ENCODE measurements at regions not wholly inside any gene's neighbourhood (a gene's known extent, or its start where the extent isn't known, plus 50 kb on each side); places are given as distances from the start of the nearest gene placed in this dataset.
"Not testable (repeated sequence)": the region's sequence is repeated elsewhere in the genome, so short reads cannot be mapped to it uniquely, and the experiment has no call there.

DNA sequence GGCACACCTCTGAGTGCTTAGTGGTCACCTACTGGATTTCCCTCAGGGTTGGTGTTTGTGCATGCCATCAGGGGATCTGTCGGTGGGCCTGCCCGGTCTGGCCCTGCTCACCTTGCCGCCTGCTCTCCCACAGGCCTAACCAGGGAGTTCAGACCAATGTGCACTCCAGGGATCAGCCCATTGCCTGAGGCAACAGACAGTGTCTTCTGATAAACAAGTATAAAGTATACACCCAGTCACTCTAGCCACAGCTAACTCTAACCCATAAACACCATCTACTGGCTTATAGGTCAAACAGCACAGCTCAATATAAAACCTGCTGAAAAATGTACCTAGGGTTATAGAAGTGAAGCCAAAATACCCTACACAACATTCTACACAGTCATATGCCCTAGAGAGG lies 1300.0 kb downstream of the PLA2G4A start:
- no peak for DNase-seq

DNA sequence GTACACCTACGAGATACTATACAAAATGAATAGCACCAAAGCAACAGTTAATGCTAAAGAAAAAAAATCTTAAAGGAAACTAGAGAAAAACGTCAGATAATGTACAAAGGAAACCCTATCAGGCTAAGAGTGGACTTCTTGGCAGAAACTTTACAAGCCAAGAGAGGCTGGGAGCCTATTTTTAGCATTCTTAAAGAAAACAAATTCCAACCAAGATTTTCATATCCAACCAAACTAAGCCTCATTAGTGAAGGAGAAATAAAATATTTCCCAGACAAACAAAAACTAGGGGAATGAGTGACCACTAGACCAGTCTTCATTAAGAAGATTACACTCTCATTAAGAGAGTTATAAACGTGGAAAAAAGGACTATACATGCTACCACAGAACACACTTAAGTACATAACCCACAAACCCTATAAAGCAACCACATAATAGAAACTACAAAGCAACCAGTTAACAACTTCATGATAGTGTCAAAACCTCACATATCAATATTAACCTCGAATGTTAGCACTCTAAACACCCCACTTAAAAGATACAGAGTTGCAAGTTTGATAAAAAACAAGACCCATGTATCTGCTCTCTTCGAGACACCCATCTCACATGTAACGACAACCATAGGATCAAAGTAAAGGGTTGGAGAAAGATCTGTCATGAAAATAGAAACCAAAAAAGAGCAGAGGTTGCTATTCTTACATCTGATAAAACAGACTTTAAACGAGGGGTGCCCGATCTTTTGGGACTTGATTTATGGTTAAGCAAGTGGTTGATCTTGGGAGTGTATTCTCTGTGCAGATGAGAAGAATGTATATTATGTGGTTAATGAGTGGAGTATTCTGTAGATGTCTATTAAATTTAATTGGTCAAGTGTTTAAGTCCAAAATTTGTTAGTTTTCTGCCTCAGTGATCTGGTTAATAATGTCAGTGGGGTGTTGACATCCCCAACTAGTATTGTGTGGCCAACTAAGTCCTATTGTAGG lies 1301.4 kb downstream of the PLA2G4A start:
- no peaks in the 10 kb centered on the region for H3K27me3 ChIP-seq
- no peaks in the 10 kb centered on the region for H3K36me3 ChIP-seq
- H3K4me3 ChIP-seq, result no peak overlapping the region
- H3K9me3 ChIP-seq, result no peaks in the 10 kb centered on the region; the same call in 1 of the 2 replicates
- DNase-seq, result no peak

More for the DNA sequence above, 1300.0 kb downstream of the PLA2G4A start:
- H3K9me3 ChIP-seq, result no peaks in the 10 kb centered on the region; the same call in 1 of the 2 replicates
- H3K27me3 ChIP-seq, result no peaks in the 10 kb centered on the region
- H3K36me3 ChIP-seq, result no peaks in the 10 kb centered on the region
- H3K4me3 ChIP-seq, result no peak overlapping the region

DNA sequence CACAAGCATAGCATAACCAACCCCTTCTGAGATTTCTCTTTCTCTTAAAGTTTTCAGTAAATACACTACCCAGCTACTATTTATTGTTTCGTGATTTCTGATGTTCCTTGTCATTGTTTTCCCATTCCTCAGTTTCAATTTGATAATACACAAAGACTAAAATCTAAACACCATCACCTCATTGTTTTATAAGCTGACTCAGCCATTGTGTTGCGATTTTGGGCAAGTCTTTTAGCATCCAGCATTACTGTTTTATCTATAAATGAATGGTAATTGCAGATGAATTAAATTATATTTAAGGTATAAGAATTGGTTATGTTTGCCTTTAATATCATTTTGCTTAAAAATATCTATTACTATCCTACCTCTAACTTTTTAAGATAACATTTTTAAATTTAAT lies 1308.5 kb downstream of the PLA2G4A start:
- no peaks in the 10 kb centered on the region for H3K27me3 ChIP-seq
- H3K4me3 ChIP-seq, result no peak overlapping the region
- no peaks in the 10 kb centered on the region for H3K36me3 ChIP-seq
- no peaks in the 10 kb centered on the region for H3K9me3 ChIP-seq
- DNase-seq, result no peak

DNA sequence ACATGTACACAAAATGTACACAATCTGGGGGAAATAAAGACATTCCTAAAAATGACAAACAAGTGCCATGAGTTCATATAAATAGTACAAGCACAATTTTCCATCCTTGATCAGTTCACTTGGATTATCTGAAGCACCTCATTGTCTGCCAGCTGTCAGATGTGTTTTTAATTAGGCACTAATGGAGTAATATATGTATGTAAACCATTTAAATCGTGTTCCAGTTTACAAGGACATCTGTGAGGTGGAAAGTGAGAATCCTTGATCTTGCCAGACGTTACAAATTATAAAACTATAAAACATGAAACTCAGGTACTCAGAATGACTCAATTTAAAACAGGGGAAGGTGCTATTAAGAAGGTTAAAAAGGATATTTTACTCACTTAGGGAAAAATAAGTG lies 1312.2 kb downstream of the PLA2G4A start:
- Histone ChIP-seq H3K9me3 (no peaks in the 10 kb centered on the region), H3K36me3 (no peaks in the 10 kb centered on the region), H3K27me3 (no peaks in the 10 kb centered on the region), H3K4me3 (no peak overlapping the region)
- no peak for DNase-seq

DNA sequence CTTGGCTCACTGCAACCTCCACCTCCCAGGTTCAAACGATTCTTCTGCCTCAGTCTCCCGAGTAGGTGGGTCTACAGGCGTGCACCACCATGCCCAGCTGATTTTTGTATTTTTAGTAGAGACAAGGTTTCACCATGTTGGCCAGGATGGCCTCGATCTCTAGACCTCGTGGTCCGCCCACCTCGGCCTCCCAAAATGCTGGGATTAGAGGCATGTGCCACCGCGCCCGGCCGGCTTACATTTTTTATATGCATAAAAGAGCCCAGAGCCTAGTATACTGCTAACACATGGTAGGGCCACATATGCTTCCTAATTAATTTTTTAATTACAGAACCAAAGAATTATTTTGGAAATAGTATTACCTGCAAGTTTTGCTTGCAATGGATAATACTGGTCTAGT lies 1325.4 kb downstream of the PLA2G4A start:
- no peak overlapping the region for H3K4me3 ChIP-seq
- no peak for DNase-seq
- no peaks in the 10 kb centered on the region for H3K9me3 ChIP-seq
- H3K36me3 ChIP-seq, result no peaks in the 10 kb centered on the region
- H3K27me3 ChIP-seq, result no peaks in the 10 kb centered on the region

DNA sequence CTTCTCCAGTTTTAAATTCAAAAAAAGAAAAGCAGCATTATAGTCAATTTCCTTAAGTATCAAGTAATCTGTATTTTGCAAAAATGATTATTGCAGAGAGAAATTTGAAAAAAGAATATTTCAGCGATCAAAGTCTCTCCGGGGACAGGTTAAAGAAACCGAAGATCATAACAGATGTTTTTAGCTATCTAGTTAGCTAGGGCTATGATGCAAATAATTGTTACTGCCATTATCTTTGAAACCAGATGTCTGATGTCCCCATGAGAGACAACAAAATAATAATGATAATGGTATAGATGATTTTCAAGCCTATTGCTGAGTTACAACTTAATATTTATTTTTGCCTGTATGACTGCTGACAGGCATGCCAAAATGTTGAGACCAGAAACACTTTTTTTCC lies 1326.0 kb downstream of the PLA2G4A start:
- no peak overlapping the region for H3K4me3 ChIP-seq
- no peaks in the 10 kb centered on the region for H3K27me3 ChIP-seq
- no peak for DNase-seq
- H3K36me3 ChIP-seq, result no peaks in the 10 kb centered on the region
- H3K9me3 ChIP-seq, result no peaks in the 10 kb centered on the region

DNA sequence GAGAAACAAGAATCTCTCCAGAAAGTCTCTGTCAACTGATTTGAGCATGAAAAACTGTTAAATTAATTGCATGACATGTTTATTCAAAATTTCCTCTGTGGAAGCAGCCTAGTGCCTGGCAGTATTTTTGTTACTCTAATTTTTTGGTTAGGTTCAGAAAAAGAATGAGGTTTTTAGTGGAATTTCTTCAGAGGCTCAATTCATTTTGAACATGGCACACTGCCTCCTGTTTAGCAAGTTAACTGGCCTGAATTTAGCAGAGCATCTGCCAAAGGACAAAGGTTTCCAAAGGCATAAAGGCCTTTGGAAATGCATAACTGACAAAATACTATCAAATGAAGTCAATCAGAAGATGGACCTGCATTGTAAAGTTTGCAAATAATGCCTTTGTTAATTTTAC lies 1326.5 kb downstream of the PLA2G4A start:
- no peaks in the 10 kb centered on the region for H3K27me3 ChIP-seq
- DNase-seq, result no peak
- H3K4me3 ChIP-seq, result no peak overlapping the region
- H3K9me3 ChIP-seq, result no peaks in the 10 kb centered on the region
- no peaks in the 10 kb centered on the region for H3K36me3 ChIP-seq

DNA sequence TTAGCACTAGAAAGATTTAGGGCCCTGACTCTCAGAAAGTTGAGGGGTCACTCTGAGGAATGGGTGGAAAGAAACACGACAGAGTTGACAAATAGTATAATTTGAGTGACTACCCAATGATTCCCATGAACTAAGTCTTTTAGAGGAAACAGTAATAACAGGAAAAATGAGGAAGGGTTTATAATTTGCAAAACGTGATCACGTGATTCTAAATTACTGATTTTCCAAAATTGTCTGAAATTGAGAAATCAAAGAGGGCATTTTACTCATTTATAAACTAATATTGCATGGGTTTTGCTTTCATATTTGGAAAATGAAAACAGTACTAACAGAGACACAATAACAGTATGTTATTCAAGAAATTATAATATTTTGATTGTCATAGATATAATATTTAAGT lies 1335.7 kb downstream of the PLA2G4A start:
- H3K9me3 ChIP-seq, result no peaks in the 10 kb centered on the region
- no peaks in the 10 kb centered on the region for H3K27me3 ChIP-seq
- DNase-seq, result no peak
- no peaks in the 10 kb centered on the region for H3K36me3 ChIP-seq
- no peak overlapping the region for H3K4me3 ChIP-seq

DNA sequence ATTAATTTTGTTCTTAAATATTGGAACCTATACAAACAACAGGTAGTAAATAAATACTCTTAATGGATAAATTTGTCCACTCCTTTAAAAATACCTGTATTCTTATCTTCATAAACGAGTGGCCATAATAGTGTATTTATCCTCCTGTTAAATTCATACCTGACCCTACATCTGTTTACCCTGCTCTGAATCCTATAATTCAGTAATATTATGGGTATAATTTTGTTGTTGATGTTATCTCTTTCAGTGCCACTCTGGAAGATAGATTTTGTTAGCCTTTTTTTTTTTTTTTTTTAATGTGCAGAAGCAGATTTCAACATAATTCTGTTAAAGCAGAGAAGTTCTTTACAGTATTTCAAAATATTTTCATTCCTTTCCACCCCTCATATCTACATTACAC lies 1337.9 kb downstream of the PLA2G4A start:
- H3K9me3 ChIP-seq, result no peaks in the 10 kb centered on the region
- DNase-seq, result no peak
- no peak overlapping the region for H3K4me3 ChIP-seq
- no peaks in the 10 kb centered on the region for H3K36me3 ChIP-seq
- H3K27me3 ChIP-seq, result no peaks in the 10 kb centered on the region

DNA sequence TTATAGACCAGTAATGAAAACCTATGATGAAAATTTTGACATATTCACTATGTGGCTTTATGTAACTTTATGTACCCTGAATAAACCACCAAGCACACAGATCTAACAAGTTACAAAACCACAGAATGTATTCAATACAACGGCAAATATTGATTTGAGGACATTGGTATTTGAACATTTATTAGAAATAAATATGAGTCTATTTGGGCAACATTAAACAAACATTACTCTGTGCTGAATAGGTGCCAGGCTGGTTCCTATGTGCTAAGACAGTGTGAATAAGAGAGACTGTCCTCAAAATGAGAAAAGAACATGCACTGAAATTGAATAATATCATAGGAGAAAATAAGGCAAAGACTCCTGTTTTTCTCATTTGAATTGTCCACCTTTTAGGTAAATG lies 1341.2 kb downstream of the PLA2G4A start:
- H3K9me3 ChIP-seq, result no peaks in the 10 kb centered on the region
- DNase-seq, result no peak
- H3K27me3 ChIP-seq, result no peaks in the 10 kb centered on the region
- no peak overlapping the region for H3K4me3 ChIP-seq
- H3K36me3 ChIP-seq, result no peaks in the 10 kb centered on the region

DNA sequence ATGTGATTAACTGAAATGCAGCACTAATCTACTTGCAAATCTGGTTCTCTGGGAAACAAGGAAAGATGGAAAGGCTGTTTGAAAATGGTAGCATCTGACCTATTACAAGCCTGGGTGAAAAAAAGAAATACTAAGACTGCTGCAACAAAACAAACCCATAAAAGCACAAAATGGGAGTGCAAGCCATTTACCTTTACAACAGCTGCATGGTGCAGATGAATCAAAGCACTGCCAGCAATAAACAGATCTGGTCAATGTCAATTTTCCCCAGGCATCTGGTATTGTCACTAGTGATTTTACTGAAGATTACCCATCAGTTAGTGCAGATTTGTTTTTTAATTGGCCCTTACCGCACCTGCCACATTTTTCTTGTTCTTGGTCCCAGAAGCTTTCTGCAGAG lies 1341.7 kb downstream of the PLA2G4A start:
- no peaks in the 10 kb centered on the region for H3K27me3 ChIP-seq
- no peak for DNase-seq

DNA sequence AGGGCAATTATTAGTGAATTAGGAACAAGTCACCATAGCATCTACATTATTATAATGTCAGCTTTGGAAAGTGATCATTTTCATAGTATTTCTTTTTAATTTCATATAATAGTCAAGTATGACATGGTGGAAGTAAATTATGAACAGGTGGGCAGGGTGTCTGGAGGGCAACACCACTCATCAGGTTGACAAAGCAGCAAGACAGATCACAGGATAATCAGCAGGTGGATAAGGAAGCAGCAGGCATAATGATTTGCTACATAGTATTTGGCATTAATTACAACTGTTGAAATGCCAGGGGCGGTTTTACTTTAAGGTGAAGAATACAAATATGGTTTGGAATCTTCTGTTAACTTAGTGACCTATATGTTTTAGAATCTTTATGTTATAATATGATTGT lies 1342.2 kb downstream of the PLA2G4A start:
- no peak for DNase-seq
- Histone ChIP-seq H3K27me3 (no peaks in the 10 kb centered on the region), H3K36me3 (no peaks in the 10 kb centered on the region), H3K4me3 (no peak overlapping the region), H3K9me3 (no peaks in the 10 kb centered on the region)

More for the DNA sequence above, 1341.7 kb downstream of the PLA2G4A start:
- no peak overlapping the region for H3K4me3 ChIP-seq
- no peaks in the 10 kb centered on the region for H3K9me3 ChIP-seq
- no peaks in the 10 kb centered on the region for H3K36me3 ChIP-seq

DNA sequence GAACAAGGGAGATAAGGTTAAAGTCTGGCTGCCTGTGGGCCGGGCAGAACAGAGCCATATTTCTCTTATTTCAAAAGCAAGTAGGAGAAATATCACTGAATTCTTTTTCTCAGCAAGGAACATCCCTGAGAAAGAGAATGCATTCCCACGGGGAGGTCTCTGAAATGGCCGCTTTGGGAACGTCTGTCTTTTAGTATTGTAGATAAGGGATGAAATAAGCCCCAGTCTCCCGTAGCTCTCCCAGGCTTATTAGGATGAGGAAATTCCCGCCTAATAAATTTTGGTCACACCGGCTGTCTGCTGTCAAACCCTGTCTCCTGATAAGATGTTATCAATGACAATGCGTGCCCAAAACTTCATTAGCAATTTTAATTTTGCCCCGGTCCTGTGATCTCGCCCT lies 1353.3 kb downstream of the PLA2G4A start:
- not testable (repeated sequence) for H3K27me3 ChIP-seq, H3K4me3 ChIP-seq, DNase-seq

DNA sequence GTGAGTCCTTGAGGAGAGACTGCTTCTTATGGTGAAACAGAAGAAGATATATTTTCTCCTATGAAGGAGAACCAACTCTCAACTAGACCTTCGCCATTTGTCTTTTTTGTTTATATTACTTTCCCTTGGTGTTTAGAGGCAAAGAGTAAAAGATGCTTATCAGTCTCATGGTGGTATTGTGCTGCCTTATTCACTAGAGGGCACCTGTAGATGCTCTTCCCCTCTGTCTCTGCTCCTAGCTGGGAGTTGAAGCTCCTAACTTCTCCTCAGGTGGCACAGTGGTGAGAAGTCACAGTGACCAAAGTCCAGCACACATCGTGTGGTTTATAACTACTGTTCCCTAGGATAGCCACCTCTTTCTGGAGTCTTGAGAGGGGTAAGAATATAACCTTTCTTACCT lies 1359.6 kb downstream of the PLA2G4A start:
- DNase-seq, result no peak
- no peaks in the 10 kb centered on the region for H3K27me3 ChIP-seq
- peaks cover 5% of the 10 kb centered on the region for H3K9me3 ChIP-seq
- H3K36me3 ChIP-seq, result no peaks in the 10 kb centered on the region
- no peak overlapping the region for H3K4me3 ChIP-seq

More for the DNA sequence above, 1353.3 kb downstream of the PLA2G4A start:
- H3K9me3 ChIP-seq, H3K36me3 ChIP-seq: not testable (repeated sequence)

DNA sequence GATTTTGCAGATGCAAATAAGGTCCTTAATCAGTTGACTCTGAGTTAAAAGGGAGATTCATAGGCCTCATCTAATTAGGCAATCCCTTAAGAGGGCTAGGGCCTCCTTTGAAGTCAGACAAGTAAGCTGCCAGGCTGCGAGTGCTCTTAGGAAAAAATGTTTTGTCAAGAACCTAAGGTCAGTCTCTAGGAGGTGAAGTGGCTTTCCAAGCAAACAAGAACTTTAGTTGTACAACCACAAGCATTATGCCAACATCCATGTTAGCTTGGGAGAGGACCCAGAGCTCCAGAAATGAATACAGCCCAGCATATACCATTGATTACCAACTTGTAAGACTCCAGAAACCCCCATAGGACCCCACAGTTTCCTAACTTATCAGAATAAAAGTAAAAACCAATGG lies 1366.2 kb downstream of the PLA2G4A start:
- Histone ChIP-seq H3K27me3 (no peaks in the 10 kb centered on the region), H3K36me3 (no peaks in the 10 kb centered on the region), H3K4me3 (no peak overlapping the region), H3K9me3 (peaks cover under 1% of the 10 kb centered on the region; the same call in 1 of the 2 replicates)
- no peak for DNase-seq

DNA sequence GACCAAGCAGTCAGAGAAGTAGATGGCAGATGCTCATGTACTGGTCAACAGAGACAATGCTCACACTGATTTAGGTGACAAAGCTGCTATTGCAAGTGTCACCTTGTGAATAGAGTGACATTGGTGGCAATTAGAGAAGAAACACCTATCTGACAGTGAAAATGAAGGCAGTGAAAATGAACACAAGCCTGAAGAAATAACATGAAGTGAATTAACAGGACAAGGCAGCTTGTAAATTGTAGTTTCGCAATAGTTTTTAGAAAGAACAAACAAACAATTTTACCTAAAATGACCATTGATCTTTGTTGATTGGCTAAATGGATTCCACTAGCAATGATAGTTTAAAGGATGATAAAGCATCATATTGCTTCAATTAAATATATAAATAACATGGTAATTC lies 1389.5 kb downstream of the PLA2G4A start:
- Histone ChIP-seq H3K27me3 (no peaks in the 10 kb centered on the region), H3K4me3 (no peak overlapping the region), H3K36me3 (no peaks in the 10 kb centered on the region), H3K9me3 (no peaks in the 10 kb centered on the region)
- DNase-seq, result no peak

DNA sequence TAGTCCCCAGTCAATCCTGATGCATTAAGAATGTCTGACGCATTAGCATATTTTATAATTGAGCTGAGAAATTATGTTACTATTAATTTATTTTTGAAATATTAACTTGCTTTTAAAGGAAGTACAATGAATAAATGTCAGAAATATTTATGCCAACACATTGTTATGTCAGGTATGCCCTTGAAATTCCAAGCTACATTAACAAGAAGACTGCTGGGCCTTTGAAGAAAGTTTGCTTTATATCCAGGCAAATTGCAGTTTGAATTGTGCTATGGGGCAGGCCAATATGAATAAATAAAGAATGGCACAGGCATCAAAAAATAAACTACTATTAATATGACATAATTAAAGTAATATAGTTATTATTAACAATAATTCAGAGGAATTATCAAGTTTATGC lies 1391.3 kb downstream of the PLA2G4A start:
- no peak for DNase-seq
- H3K4me3 ChIP-seq, result no peak overlapping the region
- H3K9me3 ChIP-seq, result no peaks in the 10 kb centered on the region
- H3K27me3 ChIP-seq, result no peaks in the 10 kb centered on the region
- H3K36me3 ChIP-seq, result no peaks in the 10 kb centered on the region

DNA sequence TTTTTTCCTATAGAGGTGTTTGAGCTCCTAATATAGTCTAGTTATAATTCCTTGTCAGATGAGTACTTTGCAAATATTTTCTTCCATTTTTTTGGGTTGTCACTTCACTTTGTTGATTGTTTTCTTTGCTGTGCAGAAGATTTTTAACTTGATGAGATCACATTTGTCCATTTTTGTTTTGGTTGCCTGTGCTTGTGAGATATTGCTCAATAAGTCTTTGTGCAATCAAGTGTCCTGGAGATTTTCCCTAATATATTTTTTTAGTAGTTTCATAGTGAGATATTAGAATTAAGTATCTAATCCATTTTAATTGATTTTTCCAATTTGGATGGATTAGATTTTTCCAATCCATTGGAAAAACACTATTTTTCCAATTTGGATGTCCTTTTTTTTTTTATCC lies 1395.5 kb downstream of the PLA2G4A start:
- no peaks in the 10 kb centered on the region for H3K27me3 ChIP-seq
- DNase-seq, result no peak
- H3K4me3 ChIP-seq, result no peak overlapping the region
- H3K36me3 ChIP-seq, result no peaks in the 10 kb centered on the region
- H3K9me3 ChIP-seq, result peaks cover 4% of the 10 kb centered on the region; the same call in 1 of the 2 replicates

Data from MG63 (cell line).